GM23338 (cell line): ENCODE measurements at regions not wholly inside any gene's neighbourhood (a gene's known extent, or its start where the extent isn't known, plus 50 kb on each side); places are given as distances from the start of the nearest gene placed in this dataset.

ENCODE experiments used
- CTCF ChIP-seq, 2 experiments: fragments of 200-600 bp in 1 of 2; sonication (generic) in 1 of 2; conservative IDR thresholded peaks; 2 replicates each; pipeline versions ENCODE4 v1.5.1 to v1.6.1; 2016 to 2017; ENCODE audit warnings: antibody characterized with exemption in 2 of 2, low read depth in 2 of 2, mild to moderate bottlenecking in 2 of 2, moderate library complexity in 1 of 2
- EZH2 ChIP-seq: fragments of 200-600 bp; sonication (generic); IDR thresholded peaks from one replicate; pipeline ENCODE4 v1.8.0; 2017; ENCODE audit warnings: antibody characterized with exemption, mild to moderate bottlenecking, low read depth; ENCODE audit not compliant: unreplicated experiment
- EZH2phosphoT487 ChIP-seq: fragments of 200-600 bp; sonication (generic); IDR thresholded peaks from one replicate; pipeline ENCODE4 v1.8.1; 2018; ENCODE audit warnings: antibody characterized with exemption; ENCODE audit not compliant: unreplicated experiment
- POLR2AphosphoS5 ChIP-seq: IDR thresholded peaks from 2 replicates; pipeline ENCODE4 v1.6.1; 2016; ENCODE audit warnings: antibody characterized with exemption, low read depth
- STAT1 ChIP-seq: IDR thresholded peaks from one replicate; pipeline ENCODE4 v1.6.1; 2016; ENCODE audit warnings: antibody characterized with exemption; ENCODE audit not compliant: unreplicated experiment

- TF ChIP-seq EZH2phosphoT487: no peak
- no peak for TF ChIP-seq CTCF (conservative IDR thresholded peaks at IDR 0.05; ENCODE audit: low read depth in 2 of 2)
- no peak for TF ChIP-seq EZH2
- TF ChIP-seq POLR2AphosphoS5: no peak
- no peak for TF ChIP-seq STAT1
Measured at GRCh38 chr6:134477991-134478635, 160.2 kb upstream of the SGK1 start.
